Iris pigment epithelial cell (primary cell): ENCODE measurements at regions not wholly inside any gene's neighbourhood (a gene's known extent, or its start where the extent isn't known, plus 50 kb on each side); places are given as distances from the start of the nearest gene placed in this dataset.

Experiments used
- DNase-seq: peaks from one replicate; pipeline ENCODE4 v3.0.0-alpha.2; 2011; ENCODE audit warnings: low read depth

GRCh38 chr1:228977741-228978140 is 242.5 kb downstream of the RHOU start:
- no peak for DNase-seq

DNA sequence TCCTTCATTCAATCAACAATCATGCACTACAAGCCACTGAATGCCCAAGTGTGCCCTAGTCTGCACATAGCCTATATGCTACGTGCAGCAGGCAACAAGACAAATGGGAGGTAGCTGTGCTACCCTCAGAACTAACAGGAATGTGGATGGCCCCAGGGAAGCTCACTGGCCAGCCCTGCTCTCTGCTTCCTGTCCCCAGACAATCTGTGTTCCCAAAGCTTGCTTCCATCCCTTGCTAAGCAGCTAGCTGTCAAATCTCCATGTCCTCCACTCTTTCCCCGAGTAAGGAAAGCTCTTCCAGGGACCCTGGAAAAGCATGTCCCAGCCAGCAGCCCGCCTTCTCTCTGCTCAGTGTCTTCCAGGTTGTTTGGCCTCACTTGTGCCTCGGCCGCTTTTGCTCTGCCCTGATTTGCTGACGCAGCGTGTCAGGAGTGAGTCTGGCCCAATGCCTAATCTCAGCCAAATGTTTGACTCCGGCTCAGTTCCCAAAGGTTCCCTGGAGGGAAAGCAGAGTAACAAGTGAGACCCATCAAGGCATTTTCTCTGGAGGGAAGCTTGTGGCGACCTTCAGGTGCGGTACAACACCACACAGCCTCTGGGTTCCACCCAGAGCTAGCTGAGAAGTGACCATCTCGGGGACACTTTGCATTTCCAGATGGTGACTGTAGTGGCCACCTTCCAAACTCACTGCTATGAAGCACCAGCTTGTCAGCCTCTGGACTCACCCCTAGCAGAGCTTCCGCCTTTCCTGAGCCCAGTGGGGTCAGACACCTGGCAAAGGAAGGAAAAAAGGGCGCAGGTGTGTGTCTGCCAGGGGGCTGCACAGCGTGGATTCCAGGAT is 243.4 kb downstream of the RHOU start:
- no peak for DNase-seq

- DNase-seq = no peak
These were observed 244.0 kb downstream of the RHOU start for GRCh38 chr1:228979325-228979699.

GRCh38 chr1:228979774-228980173 is 244.5 kb downstream of the RHOU start:
- no peak for DNase-seq

GRCh38 chr1:228980232-228980937 is 245.1 kb downstream of the RHOU start:
- DNase-seq = no peak

- peak; percentile 40 for DNase-seq
These were observed 247.4 kb downstream of the RHOU start for GRCh38 chr1:228982637-228983036.

DNA sequence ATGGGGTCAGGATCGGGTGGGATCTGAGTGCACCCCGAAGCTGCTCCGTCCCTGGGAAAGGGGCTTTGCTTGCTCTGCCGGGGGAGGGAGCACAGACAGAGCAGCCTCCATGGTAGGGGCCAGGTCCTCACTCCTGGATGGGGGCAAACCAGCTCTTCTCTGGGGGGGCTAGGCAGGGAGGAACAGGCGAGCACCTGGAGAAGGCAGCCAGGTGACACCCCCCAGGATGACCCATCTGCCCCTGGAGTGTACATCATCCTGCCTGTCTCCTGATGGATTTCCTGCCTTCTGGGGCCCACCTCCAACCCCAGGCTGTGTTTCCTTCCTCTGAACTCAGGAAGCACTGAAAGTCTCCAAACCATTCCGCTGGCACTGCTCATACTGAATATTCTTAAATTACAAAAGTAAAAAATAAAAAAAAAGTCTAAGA is 248.0 kb downstream of the RHOU start:
- no peak for DNase-seq

DNA sequence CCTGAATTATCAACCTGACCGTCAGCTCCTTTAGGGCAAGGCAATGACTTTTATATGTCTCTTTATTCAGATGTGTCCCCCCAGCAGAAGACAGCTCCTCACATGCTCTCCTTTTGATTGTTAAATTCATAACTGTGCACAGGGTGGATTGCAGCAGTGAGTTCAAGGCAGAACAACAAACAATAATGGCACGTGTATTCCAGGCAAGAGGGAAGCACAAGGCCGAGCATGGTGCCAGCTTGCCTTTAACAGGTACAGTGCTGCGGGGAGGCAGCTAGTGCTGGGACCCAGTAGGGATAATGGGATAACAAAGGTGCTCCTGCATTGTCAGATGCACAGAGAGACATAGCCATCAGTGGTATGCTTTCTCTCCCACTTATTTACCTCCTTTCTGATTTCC is 248.4 kb downstream of the RHOU start:
- DNase-seq = no peak

DNA sequence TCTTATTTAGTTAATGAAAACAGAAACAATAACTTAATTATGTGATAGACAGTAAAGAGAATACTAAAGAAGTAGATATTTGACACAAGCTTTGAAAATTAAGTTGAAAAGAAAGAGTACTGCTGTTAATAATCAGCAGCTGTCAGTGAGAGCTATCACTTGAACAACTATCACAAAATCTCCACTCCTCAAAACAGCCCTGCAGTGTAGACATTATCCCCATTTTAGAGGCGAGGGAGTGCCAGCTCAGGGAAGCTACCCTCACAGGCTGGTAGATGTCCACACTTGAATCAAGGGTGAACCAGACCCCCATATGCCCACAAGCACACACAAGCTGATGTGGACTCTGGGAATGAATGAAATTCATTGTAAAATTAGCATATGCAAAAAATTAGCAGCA is 248.8 kb downstream of the RHOU start:
- DNase-seq = no peak

GRCh38 chr1:228984646-228985631 is 249.7 kb downstream of the RHOU start:
- no peak for DNase-seq

DNA sequence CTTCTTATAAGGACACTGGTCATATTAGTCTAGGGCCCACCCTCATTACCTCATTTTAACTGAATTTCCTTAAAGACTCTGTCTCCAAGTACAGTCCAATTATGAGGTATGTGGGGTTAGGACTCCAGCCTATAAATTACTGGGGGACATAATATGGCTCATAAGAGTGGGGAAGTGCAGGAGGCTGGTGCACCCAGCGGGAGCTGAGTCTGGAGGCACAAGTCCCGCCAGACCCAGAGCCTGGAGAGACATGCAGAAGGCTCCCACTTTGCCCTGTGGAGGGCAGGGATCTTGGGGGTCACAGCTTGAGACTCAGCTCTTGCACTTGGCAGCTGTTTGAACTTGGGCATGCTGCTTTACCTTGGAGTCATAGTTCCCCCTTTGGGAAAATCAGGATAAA is 250.4 kb downstream of the RHOU start:
- DNase-seq = no peak

DNA sequence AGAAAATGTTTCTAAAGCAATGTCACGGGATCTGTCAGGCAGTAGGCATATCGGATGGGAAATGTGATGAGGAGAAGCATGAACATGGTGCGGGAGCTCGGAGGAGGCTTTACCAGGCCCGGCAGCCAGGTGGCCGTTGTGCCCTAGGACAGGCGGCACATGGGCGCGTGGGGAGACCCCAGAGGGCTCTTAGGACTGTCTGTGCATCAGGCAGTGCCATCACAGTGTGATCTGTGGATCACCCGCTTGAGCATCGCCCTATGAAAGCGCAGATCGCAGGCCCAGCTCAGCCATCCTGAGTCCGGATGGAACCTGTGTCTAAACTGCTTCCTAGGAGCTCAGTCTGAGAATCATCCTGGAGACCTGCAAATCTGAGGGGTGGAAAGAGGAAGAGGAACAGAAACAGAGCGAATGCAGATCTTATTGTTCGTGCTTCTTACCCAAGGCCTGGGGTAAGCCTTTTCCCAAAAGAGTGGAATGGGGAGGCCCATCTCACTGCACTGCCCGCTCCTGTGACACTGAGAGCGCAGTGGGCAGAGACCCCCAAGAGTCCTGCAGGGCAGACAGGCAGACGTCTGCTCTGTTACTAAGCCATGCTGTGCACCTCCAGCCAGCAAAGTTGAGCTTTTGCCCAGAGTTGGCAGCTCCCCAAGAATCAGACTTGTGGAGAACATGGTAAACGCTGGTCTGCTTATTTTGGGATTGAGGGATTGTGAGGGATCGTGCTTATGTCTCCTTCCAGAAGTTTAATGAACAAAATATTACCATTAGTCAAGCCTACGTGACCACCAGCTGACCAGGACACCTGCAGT is 251.0 kb downstream of the RHOU start:
- peak; percentile 27 for DNase-seq

- no peak for DNase-seq
These were observed 252.0 kb downstream of the RHOU start for GRCh38 chr1:228987286-228987685.

DNA sequence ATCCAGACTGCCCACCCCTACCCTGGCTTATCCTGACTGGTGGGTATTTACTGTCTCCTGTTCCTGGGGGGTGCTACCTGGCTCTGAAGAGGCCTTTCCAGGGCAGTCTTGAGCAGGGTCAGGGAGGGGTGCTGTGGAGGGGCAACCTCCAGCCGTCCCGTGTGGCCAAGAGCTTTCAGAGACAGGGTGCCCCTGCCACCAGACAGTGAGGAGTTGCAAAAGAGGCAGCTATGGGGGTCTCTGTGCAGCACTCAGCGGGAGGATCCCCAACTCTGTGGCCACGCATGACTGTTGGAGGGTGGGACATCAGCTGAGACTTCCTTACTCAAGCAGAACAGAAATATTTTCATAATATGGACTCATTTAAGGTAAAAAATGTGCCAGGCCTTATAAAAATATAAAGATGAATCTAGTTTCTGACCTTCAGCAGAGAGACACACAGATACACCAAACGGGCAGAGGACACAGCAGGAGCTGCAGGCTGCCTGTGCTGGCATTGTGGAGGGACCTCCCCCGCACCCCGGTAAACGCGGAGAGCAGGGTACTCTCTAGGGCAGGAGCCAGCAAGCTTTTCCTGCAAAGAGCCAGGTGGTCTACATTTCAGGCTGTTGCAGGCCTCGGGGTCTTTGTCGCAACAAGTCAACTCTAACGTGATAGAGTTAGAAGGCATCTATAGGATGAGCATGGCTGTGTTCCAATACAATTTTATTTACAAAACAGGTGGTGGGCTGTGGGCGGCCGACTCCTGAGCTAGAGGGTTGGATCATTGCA is 252.6 kb downstream of the RHOU start:
- no peak for DNase-seq

- DNase-seq = no peak
These were observed 253.4 kb downstream of the RHOU start for GRCh38 chr1:228988664-228989063.

DNA sequence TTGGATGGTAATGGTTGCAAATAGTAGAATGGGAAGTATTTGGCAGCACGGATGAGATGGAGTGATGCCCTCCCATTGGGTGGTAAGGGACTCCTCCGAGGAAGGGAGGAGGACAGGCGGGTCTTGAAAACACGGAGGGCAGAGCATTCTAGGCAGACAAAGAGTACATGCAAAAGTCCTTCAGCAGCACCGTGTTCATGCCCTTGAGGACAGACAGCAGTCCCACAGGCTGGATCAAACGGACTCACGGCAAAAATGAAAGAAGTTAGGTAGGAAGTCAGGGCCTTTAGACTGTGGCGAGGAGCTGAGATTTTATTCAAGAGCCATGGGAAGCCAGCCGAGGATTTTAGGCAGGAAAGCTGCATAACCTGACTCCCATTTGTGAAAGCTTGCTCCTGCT is 253.9 kb downstream of the RHOU start:
- DNase-seq = no peak

DNA sequence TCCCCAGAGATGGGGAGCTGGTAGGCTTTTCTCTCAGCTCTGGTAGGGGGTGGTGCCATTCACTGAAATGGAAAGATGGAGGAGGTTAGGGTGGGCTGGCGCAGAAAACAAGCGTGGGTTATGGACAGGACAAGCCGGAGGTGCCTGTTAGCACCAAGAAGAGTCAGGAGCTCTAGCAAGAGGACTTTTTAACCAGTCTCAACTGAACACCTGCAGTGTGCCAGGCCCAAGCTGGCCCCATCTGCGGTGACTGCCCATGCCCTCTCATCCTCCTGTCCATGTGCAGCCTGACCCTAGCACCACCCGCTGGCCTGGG is 254.4 kb downstream of the RHOU start:
- DNase-seq = no peak

- no peak for DNase-seq
These were observed 254.9 kb downstream of the RHOU start for GRCh38 chr1:228989992-228990827.

DNA sequence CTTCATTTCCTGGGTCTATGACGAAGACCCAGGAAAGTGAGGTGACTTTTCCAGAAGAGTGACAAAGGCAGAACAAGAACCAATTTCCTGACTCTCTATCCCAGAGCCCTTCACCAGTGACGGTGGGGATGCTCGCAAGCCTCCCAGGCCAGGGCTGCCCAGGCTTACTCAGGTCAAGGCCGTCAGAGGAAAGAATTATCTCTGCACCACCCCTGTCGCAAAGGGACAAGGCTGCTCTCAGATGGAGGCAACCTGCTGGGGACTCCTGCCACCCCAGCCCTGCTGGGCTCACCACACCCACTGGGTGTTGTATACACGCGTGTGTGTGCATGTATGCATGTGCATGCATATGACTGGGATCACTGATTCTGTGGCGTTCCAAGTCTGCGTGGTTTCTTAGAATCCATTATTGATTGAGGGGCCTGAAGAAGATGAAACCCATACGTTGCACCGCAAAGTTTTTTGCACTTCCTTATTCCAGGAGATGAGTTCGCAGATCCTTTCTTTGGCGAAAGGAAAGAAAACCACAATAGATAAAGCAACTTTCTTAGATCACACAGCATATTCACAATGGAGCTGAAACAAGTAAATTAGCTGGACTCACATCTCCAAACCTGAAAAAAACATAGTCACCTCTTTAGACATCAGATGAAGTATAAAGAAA is 255.8 kb downstream of the RHOU start:
- no peak for DNase-seq
